HG03139 (cell line): ENCODE measurements at regions not wholly inside any gene's neighbourhood (a gene's known extent, or its start where the extent isn't known, plus 50 kb on each side); places are given as distances from the start of the nearest gene placed in this dataset.
"Not testable (repeated sequence)": the region's sequence is repeated elsewhere in the genome, so short reads cannot be mapped to it uniquely, and the experiment has no call there.

ENCODE experiments used
- ATAC-seq: cut with Tn5 transposase; IDR thresholded peaks from one replicate; pipeline ENCODE4 v1.9.1; 2021; ENCODE audit not compliant: unreplicated experiment

DNA sequence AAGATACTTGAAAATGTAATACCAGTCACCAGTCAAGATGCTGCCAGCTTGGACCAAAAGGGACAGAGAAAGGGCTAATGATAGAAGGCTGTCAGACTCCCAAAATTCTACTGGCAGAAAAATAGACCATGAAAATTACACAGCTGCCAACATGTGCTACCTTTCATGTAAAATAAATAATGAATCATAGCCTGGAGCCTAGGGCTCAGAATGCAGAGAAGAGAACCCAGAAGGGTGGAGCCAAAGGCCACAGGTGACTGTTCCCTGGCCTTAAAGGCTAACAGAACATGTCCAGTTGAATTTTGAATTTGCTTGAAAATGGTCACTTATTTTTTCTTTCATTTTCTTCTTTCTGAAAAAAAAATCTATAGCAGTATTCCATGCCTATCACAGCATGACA, 1827.0 kb upstream of the MIR17HG start:
- no peak for ATAC-seq

DNA sequence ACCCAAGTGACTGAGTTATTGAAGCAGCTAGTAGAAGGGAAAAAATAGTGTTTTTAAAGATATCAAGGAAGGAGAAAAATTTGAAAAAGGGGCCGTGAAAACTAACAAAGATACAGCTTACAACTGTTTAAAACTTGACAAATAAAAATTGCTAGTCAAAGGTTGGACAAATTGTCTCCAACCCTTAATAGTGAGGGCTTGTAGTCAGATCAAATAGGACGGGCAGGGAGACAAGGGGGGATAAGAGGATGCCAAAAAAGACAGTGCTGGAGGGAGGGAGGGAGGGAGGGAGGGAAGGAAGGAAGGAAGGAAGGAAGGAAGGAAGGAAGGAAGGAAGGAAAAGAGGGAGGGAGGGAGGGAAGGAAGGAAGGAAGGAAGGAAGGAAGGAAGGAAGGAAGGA, 1825.8 kb upstream of the MIR17HG start:
- not testable (repeated sequence) for ATAC-seq

GRCh38 chr13:89541091-89542030, 1806.1 kb upstream of the MIR17HG start:
- ATAC-seq = no peak

DNA sequence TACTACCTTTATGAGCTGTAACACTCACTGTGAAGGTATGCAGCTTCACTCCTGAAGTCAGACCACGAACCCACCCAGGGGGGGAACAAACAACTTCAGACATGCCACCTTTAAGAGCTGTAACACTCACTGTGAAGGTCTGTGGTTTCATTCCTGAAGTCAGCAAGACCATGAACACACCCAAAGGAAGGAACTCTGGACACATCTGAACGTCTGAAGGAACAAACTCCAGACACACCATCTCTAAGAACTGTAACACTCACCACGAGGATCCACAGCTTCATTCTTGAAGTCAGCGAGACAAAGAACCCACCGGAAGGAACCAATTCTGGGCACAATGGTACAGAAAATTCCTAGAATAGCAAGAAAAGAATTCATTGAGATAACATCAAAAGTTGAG, 1796.5 kb upstream of the MIR17HG start:
- ATAC-seq = no peak

DNA sequence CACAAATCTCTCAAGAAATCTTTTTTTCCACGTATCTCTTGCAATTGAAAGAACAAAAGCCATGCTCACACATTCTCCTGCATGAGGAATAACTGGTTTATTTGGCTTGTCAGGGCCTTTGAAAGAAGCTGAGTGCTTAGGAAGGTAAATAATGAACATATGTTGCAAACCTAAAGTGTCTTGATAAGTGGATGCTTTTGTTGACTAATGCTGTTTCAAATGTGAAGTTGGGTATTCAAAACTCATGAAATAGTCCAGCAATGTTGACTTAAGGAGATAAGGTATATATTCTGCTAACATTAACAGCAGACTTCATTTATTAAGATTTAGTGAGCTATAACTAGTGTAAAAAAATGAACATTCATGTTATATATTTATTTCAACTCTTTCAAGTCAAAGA, 1792.7 kb upstream of the MIR17HG start:
- ATAC-seq = no peak

DNA sequence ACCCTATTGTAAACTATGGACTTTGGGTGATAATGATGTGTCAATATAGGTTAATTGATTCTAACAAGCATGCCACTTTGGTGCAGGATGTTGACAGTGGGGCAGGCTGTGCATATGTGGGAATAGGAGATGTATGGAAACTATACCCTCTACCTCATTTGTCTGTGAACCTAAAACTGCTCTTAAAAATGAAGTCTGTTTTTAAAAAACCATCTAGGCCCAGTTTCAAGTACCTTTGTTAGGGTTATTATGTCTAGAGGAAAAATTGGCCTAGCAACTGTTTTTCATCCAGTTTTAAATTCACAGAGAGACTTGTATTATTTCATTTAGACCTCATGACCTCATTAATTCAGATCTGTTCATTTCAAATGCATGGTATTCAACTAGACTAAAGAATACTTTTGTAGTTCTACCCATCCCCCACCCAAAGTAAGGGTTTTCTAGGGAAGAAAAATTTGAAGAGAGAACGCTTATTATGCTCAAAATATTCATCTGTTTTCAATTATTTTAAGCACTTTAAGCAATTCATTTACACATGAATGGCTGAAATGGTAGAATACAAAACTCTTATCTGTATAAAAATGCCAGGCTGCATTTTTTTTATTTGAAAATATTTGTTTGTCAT, 1781.9 kb upstream of the MIR17HG start:
- no peak for ATAC-seq

GRCh38 chr13:89567025-89567424, 1780.5 kb upstream of the MIR17HG start:
- ATAC-seq = no peak

DNA sequence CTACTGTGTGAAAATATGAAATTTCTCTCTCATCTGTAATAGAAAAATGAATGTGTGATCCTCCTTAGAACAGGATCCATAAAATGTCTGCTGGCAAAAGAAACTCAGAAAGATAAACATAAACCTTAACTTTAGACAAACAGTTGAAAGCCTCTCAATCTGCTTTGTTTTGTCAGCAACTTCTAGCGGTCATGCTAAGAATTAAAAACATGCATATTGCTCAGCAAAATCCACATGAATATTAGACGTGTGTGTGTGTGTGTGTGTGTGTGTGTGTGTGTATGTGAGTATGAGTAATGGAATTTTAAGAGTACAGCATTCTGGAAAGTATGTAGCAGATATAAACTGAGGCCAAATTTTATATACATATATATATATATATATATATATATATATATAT, 1779.2 kb upstream of the MIR17HG start:
- ATAC-seq = no peak

- ATAC-seq = no peak
Observed at GRCh38 chr13:89568746-89569145, 1778.7 kb upstream of the MIR17HG start.

GRCh38 chr13:89571676-89572075, 1775.8 kb upstream of the MIR17HG start:
- ATAC-seq = no peak

DNA sequence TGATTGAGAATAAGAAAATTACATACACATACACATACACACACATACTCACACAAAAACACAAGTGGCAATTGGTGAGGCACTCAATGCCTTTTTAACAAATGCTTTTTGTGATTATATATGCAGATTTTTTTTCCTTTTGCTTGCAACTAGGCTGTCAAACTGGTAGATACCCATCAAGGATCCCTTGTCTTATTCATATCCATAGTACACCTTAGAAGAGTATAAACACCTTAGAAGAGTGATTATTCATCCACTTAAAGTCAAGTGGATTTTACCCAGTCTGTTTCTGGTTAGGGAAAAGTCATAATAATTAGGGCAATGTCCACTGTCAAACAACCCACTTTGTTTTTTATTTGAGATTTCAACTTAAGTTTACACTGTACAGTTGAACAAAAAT, 1773.4 kb upstream of the MIR17HG start:
- ATAC-seq = no peak

DNA sequence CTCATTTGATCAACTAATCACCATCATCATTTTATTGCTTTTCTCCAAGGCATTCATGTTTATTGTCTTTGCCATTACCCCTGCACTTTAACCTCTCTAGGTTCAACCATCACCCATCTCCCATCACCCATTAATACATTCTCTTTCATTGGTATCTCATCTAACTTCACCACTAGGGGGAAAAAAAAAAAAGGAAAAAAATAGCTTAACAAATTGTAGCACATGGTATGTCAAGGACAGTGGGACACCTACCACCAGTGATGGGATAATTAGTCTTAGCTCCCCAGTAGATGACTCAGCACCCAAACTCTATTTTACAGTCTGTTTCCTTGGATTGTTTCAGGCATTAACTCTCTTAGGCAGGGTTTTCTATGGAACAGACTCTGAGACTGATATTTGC, 1770.2 kb upstream of the MIR17HG start:
- ATAC-seq = no peak

DNA sequence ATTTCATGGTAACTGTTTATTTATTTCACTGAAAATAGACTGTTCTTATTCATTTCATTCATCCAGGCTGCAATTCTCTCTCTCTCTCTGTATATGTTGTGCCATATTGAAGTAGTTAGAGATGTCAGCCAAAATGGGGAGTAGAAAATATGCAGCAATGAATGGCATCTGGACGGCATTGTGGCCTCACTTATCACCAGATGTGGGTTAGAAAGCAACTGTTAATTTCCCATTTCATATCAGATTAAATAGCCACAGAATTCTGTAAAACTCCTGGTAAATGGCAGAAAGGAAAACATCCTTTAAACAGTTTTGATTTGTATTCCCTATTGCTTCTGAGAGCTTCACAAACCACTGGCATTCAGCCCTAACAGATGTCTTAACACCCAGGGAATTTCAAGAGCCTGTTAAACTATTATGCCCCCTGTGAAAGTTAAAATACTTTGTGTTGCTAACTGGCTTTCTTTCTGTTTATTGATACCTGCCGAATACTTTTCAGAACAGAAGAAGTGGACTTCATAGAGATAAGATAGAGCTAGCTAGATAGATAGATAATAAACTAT, 1763.3 kb upstream of the MIR17HG start:
- ATAC-seq = no peak

DNA sequence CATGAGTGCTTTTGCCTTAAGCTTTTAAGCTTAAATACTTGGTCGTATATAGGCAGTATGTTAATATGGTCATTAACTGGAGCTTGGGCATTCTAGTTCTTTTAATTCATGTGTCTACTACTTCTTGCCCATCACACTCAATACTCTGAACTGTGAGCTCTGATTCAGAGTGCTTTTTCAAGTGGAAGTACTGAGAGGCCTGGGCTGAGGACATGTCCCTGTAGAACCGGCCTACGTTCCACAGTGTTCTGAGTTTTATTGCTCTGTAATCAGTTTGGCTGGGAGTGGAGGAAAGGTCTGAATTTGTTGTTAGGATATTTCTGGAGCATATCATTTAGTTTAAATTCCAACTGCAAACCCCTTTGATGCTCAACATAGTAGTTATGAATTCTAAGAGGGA, 1744.8 kb upstream of the MIR17HG start:
- ATAC-seq = no peak

DNA sequence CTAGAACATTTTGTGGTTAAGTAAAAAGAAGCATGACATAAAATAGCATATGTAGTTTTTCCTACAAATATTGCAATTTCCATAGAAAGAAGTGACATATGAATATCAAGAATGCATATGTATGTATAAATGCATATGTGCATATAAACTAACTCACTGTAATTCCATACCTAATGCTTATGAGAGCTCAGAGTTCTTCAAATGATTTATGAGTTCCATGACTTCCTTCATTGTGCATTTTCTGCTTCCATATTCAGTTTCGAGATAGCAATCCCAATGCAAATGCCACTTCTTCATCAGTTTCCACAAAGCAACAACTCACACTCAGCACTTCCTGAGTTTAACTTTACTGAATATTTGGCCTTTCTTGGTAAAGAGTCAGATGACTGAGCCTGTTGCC, 1744.3 kb upstream of the MIR17HG start:
- ATAC-seq = no peak

- no peak for ATAC-seq
Observed at GRCh38 chr13:89609318-89609717, 1738.2 kb upstream of the MIR17HG start.

- no peak for ATAC-seq
Observed at GRCh38 chr13:89610331-89610730, 1737.2 kb upstream of the MIR17HG start.

- no peak for ATAC-seq
Observed at GRCh38 chr13:89610881-89611280, 1736.6 kb upstream of the MIR17HG start.

GRCh38 chr13:89627996-89628395, 1719.5 kb upstream of the MIR17HG start:
- no peak for ATAC-seq

DNA sequence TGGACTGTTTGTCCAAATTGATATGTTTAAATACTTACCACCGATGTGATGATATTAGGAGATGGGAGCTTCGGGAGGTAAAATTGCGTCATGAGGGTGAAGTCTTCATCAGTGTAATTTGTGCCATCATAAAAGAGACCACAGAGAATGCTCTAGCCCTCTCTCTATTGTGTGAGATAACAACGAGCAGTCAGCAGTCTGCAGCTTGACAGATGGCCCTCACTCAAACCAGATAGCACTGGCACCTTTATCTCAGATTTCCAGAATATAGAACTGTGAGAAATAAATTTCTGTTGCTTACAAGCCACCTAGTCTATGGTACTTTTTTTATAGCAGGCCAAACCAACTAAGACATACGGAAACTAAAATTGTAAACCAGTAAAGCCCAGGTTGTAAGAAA, 1718.9 kb upstream of the MIR17HG start:
- ATAC-seq = no peak

DNA sequence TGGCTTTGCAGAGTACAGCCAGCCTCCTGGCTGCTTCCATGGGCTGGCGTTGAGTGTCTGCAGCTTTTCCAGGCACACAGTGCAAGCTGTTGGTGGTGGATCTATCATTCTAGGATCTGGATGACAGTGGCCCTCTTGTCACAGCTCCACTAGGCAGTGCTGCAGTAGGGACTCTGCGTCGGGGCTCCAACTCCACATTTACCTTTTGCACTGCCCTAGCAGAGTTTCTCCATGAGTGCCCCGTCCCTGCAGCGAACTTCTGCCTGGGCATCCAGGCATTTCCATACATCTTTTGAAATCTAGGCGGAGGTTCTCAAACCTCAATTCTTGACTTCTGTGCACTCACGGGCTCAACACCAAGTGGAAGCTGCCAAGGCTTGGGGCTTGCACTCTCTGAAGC, 1697.3 kb upstream of the MIR17HG start:
- ATAC-seq = no peak

- no peak for ATAC-seq
Observed at GRCh38 chr13:89660752-89661151, 1686.7 kb upstream of the MIR17HG start.
